MM.1S (cell line): ENCODE measurements at regions not wholly inside any gene's neighbourhood (a gene's known extent, or its start where the extent isn't known, plus 50 kb on each side); places are given as distances from the start of the nearest gene placed in this dataset.

Experiments used
- DNase-seq: peaks from one replicate; pipeline ENCODE4 v3.0.0-alpha.2; 2015
- H2AFZ ChIP-seq: fragments of 300-600 bp; sonication (generic); 2 replicates; pipeline ENCODE4 v1.6.0; 2016; ENCODE audit warnings: antibody characterized with exemption, low read length
- H3F3A ChIP-seq: fragments of 300-600 bp; sonication (generic); 2 replicates; pipeline ENCODE4 v1.6.1; 2016; ENCODE audit warnings: mild to moderate bottlenecking, antibody characterized with exemption, low read length, moderate library complexity, mixed read lengths; ENCODE audit not compliant: insufficient read depth
- H3K27ac ChIP-seq: fragments of 300-600 bp; sonication (generic); 2 replicates; pipeline ENCODE4 v1.5.1; 2016; ENCODE audit warnings: mild to moderate bottlenecking, low read length
- H3K27me3 ChIP-seq: fragments of 300-600 bp; sonication (generic); replicated peaks from 2 replicates; pipeline ENCODE4 v1.6.0; 2016; ENCODE audit warnings: low read length; ENCODE audit not compliant: insufficient read depth
- H3K36me3 ChIP-seq: fragments of 300-600 bp; sonication (generic); replicated peaks from 2 replicates; pipeline ENCODE4 v1.6.1; 2016; ENCODE audit warnings: mild to moderate bottlenecking, low read length, mixed read lengths; ENCODE audit not compliant: insufficient read depth
- H3K4me1 ChIP-seq: fragments of 300-600 bp; sonication (generic); 2 replicates; pipeline ENCODE4 v1.6.1; 2016; ENCODE audit warnings: low read length, mixed read lengths
- H3K4me2 ChIP-seq: fragments of 300-600 bp; sonication (generic); 2 replicates; pipeline ENCODE4 v1.6.0; 2016; ENCODE audit warnings: low read depth, low read length
- H3K4me3 ChIP-seq: fragments of 300-600 bp; sonication (generic); 2 replicates; pipeline ENCODE4 v1.5.1; 2016; ENCODE audit warnings: low read length, mixed read lengths
- H3K79me2 ChIP-seq: fragments of 300-600 bp; sonication (generic); 2 replicates; pipeline ENCODE4 v1.6.1; 2016; ENCODE audit warnings: mixed run types, low read length, mixed read lengths
- H3K9ac ChIP-seq: fragments of 300-600 bp; sonication (generic); 2 replicates; pipeline ENCODE4 v1.6.1; 2016; ENCODE audit warnings: low read length, mixed read lengths
- H3K9me2 ChIP-seq: fragments of 300-600 bp; sonication (generic); replicated peaks from 2 replicates; pipeline ENCODE4 v1.6.1; 2016; ENCODE audit warnings: mild to moderate bottlenecking, low read length, mixed read lengths; ENCODE audit not compliant: insufficient read depth
- H3K9me3 ChIP-seq: fragments of 300-600 bp; sonication (generic); replicated peaks from 2 replicates; pipeline ENCODE4 v1.6.1; 2016; ENCODE audit warnings: mild to moderate bottlenecking, low read length, mixed read lengths; ENCODE audit not compliant: insufficient read depth
- H4K20me1 ChIP-seq: fragments of 300-600 bp; sonication (generic); 2 replicates; pipeline ENCODE4 v1.6.1; 2016; ENCODE audit warnings: mild to moderate bottlenecking, low read length, moderate library complexity, mixed read lengths; ENCODE audit not compliant: insufficient read depth
- CTCF ChIP-seq: fragments of 300-600 bp; sonication (generic); IDR thresholded peaks from 2 replicates; pipeline ENCODE4 v1.5.1; 2016; ENCODE audit warnings: antibody characterized with exemption, low read length, mixed read lengths
- EZH2 ChIP-seq: fragments of 300-600 bp; sonication (generic); optimal IDR thresholded peaks from 2 replicates; pipeline ENCODE3; 2017; ENCODE audit warnings: low read depth, mild to moderate bottlenecking, antibody characterized with exemption, low read length, mixed read lengths
- EZH2phosphoT487 ChIP-seq: fragments of 300-600 bp; sonication (generic); IDR thresholded peaks from 2 replicates; pipeline ENCODE4 v1.6.1; 2018; ENCODE audit warnings: antibody characterized with exemption, low read length

GRCh38 chr5:14019768-14020290 is 75.3 kb upstream of the DNAH5 start:
- H3K27me3 ChIP-seq, result no peaks in the 10 kb centered on the region
- no peak overlapping the region for H3K4me2 ChIP-seq
- no peaks in the 10 kb centered on the region for H3K36me3 ChIP-seq
- H3K4me1 ChIP-seq, result no peaks in the 10 kb centered on the region
- H4K20me1 ChIP-seq, result no peaks in the 10 kb centered on the region
- TF ChIP-seq EZH2 (no peak), EZH2phosphoT487 (no peak), CTCF (no peak)
- no peak overlapping the region for H3K4me3 ChIP-seq
- no peak overlapping the region for H3K27ac ChIP-seq
- no peaks in the 10 kb centered on the region for H3F3A ChIP-seq
- no peak overlapping the region for H2AFZ ChIP-seq
- H3K9ac ChIP-seq, result no peak overlapping the region
- no peaks in the 10 kb centered on the region for H3K79me2 ChIP-seq
- H3K9me3 ChIP-seq, result no peaks in the 10 kb centered on the region
- no peak for DNase-seq
- no peaks in the 10 kb centered on the region for H3K9me2 ChIP-seq

DNA sequence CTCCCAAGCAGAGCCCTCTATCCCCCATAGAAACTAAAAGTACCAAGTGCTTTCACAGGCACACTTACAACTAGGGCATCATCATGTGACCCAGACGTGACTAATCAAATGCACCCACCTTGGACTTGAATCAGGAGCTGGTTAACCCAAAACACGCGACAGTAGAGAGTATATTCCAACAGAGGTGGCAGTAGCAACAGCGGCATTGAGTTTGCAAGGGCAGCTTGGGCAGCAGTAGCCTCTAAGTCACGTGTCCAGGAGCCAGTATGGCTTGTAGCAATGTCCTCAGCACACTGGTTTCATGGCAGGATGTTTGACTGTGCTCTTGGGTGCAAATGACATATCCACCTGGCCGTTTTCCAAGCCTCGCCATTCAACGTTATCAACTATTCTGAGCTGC is 73.4 kb upstream of the DNAH5 start:
- H2AFZ ChIP-seq, result no peak overlapping the region
- H4K20me1 ChIP-seq, result no peaks in the 10 kb centered on the region
- no peaks in the 10 kb centered on the region for H3K9me2 ChIP-seq
- H3K4me2 ChIP-seq, result no peak overlapping the region
- H3K4me1 ChIP-seq, result no peaks in the 10 kb centered on the region
- DNase-seq, result no peak
- H3K9me3 ChIP-seq, result no peaks in the 10 kb centered on the region
- no peaks in the 10 kb centered on the region for H3K27me3 ChIP-seq
- no peak for TF ChIP-seq EZH2
- no peak for TF ChIP-seq CTCF
- no peaks in the 10 kb centered on the region for H3K79me2 ChIP-seq
- no peak overlapping the region for H3K9ac ChIP-seq
- no peak overlapping the region for H3K27ac ChIP-seq
- no peaks in the 10 kb centered on the region for H3K36me3 ChIP-seq
- no peaks in the 10 kb centered on the region for H3F3A ChIP-seq
- H3K4me3 ChIP-seq, result no peak overlapping the region

GRCh38 chr5:14016549-14016948 is 72.1 kb upstream of the DNAH5 start:
- Histone ChIP-seq H3K27ac (no peak overlapping the region), H3K4me2 (no peak overlapping the region), H3F3A (no peaks in the 10 kb centered on the region), H3K4me3 (no peak overlapping the region), H3K79me2 (no peaks in the 10 kb centered on the region), H3K9me2 (no peaks in the 10 kb centered on the region), H3K9me3 (no peaks in the 10 kb centered on the region), H3K9ac (no peak overlapping the region), H4K20me1 (no peaks in the 10 kb centered on the region), H3K4me1 (no peaks in the 10 kb centered on the region), H3K36me3 (no peaks in the 10 kb centered on the region), H2AFZ (no peak overlapping the region), H3K27me3 (no peaks in the 10 kb centered on the region)
- no peak for TF ChIP-seq EZH2phosphoT487
- no peak for TF ChIP-seq CTCF
- TF ChIP-seq EZH2, result no peak
- DNase-seq, result no peak
